GM04504 (cell line): ENCODE measurements at regions not wholly inside any gene's neighbourhood (a gene's known extent, or its start where the extent isn't known, plus 50 kb on each side); places are given as distances from the start of the nearest gene placed in this dataset.

Source experiments
- DNase-seq: peaks from one replicate; pipeline ENCODE4 v3.0.0-alpha.2; 2012; ENCODE audit warnings: low read depth

GRCh38 chr16:80418517-80419355 lies 122.1 kb upstream of the DYNLRB2 start:
- DNase-seq = no peak

DNA sequence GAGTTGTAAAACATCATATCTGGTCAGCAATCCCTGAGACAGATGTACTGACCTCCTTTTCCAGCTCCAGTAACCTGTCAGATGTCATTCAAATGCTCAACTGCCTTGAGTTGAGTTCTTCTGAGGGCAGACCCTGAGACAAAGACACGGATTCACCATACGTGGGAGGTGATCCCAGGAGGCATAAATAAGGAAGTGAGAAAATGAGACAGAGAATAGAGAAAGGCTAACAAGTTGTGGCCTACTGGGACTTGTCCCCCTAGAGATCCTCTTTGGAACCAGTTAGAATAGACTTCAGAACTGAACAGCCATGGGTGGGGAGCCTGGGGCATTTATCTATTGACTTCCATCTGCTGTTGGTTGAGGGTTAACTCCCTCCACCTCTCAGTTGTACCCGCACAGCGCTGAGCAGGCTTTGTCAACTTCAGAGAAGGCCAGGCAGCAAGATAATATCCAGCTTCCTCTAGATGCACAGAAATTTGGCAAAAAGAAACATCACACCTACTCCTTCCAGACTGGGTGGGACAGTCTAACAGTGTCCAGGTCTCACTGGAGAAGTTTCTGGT lies 123.0 kb upstream of the DYNLRB2 start:
- no peak for DNase-seq

- no peak for DNase-seq
Measured at GRCh38 chr16:80408014-80408413, 132.8 kb upstream of the DYNLRB2 start.

- DNase-seq = no peak
Measured at GRCh38 chr16:80407265-80407987, 133.4 kb upstream of the DYNLRB2 start.

- DNase-seq = no peak
Measured at GRCh38 chr16:80404847-80405246, 135.9 kb upstream of the DYNLRB2 start.

DNA sequence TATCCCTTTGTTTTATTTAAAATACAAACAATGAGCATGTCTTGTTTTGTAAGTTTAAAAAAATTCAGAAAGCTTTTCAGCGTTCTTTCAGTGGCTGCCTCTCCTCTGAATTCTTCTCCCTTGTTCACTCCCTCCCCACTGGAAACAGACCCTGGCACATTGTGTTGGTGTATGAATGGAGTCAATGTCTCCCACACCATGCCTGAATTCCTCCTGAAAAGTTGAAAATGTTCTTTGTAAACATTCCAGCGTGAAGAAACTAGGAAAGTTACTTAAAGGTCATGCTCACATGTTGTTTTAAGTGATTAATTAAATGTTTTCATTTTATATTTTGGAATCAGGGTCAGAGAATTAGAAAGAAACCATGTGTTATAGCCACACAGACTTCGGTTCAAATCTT lies 136.9 kb upstream of the DYNLRB2 start:
- no peak for DNase-seq

DNA sequence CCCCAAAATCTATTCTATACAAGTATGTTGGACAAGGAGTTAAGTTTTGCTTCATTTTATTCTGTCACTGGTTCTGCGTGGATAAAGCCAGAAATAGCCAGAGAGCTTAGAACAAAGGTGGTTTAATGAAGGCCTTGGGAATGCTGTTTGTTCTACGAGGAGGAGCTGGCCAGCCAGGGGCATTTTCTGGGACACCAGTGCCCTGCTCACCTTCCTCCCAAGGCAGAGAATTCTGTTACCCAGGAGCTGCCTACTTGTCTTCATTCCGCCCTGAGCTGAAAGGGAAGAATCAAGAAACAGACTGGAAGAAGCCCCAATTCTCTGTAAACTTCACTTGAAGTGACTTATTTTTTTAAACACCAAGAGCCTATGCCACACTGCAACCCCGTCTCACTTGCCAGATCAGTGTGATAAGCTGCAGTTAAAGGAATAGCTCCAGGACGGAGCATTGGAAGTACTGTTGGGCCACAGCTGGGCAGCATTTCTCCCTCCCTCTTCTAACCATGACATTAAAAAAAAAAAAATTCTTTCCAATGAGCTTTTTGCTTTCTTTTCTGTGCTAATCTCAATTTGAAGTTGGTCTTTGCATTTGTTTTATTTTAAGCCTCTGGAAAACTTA lies 149.8 kb upstream of the DYNLRB2 start:
- DNase-seq = no peak

DNA sequence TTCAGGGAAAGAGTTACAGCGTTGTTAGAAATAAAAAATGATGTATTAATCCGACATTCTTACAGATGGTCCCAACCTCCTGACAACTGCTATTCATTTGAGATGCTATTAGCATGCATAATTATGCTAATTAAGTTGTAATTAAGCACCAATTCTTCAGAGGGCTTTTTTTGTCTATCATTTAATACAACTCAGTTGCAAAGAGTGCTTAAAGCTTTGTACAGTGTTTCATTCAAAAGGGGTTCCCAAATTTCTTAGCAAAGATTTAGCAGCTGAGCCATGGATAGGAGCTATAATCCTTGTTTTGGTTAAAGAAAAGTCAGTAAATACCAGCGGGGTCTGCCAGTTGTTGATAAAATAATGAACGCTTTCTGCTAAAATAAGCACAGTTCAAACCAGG lies 150.7 kb upstream of the DYNLRB2 start:
- DNase-seq = no peak

DNA sequence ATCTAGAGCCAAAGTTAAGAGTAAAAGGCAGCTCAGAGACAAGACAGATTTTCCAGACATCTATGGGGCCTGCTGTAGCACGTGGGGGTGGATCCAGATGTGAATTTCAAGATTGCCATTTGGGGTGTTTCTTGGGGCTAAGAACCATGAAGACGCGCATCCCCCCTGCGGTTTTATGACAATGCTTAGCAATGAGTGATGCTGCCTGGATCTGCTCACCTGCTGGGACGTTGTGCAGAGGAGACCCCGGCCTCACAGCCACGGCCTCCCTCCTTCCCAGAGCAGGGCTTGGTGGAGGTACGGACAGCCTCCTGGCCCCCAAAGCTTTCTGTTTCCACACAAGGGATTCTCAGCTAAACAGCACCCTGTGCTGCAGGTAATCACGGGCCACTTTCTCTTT lies 151.5 kb upstream of the DYNLRB2 start:
- DNase-seq = no peak

- no peak for DNase-seq
Measured at GRCh38 chr16:80387318-80387921, 153.4 kb upstream of the DYNLRB2 start.

DNA sequence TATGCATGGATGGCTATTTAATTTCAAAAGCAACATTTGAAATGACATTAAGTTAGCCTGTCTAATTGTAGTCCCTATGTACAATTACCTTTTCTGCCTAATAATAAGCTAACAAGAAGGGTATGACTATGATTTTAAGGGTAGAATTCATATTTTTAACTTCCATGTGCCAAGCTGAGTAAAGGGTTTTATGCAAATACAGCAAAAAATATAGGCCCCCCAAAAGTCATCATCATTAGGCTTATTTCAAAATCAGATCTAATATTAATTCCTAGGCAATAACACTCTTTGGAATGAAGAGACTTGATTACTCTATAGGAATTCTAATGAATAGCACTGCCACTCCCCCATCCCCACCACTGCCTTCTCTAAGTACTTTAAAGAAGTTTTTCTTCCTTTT lies 155.9 kb upstream of the DYNLRB2 start:
- no peak for DNase-seq

GRCh38 chr16:80380514-80380913 lies 160.3 kb upstream of the DYNLRB2 start:
- DNase-seq = no peak

DNA sequence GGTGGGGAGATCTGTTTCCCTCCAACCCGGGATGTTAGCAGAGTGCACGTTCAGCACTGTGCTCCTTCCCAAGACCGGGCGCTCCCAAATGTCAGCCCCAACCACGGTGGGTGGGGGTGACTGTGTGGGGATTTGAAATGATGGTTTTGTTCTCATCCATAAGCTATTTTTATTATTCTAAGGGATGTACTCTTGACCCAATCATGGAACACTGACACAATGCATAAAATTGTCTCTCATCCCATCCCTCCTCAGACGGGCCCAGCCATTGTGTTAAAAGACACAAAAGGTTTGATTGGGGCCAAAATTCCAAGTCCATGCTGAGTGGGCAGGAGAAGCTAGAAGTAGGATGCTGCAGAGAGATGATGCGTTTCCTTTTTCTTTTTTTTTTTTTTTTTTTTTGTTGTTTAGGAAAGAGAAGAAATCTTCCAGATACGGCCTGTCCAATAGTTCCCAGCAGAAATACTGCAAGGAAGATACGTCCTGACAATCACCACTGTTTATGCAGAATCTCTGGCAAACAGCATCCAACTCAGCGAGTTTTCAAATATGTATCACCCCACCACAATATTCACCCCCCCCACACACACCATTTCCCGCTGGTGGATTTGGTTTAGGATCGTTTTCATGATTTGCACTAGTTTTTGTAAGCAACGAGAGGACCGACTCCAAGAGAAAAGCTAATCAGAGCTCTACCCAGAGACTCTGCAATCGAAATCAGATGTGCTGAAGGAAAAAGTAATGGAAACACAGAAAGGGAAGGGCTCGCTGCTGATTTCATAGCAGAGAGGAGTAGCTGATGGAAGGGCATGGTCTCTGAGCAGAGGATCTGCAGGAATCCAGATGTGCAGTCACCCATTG lies 163.5 kb upstream of the DYNLRB2 start:
- no peak for DNase-seq

GRCh38 chr16:80375973-80376372 lies 164.8 kb upstream of the DYNLRB2 start:
- no peak for DNase-seq

GRCh38 chr16:80375513-80375912 lies 165.3 kb upstream of the DYNLRB2 start:
- DNase-seq = no peak

DNA sequence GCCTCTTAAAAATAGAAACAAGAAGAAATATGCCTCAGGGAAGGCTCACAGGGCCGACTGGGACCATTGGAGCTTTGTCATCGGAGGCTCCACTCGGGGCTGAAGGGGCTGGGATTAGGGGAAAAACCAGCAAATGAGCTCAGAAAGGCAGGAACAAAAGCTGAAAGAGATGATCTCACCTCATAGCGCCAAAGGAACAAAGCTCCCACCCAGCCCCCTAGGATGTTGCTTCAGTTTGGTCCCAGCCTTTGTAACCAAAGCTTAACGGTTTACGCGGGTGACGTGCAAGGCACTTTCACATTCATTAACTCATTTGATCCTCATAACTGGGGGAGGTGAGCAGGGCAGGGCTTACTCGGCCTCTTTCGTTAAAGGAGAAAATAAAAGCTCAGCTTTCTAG lies 168.5 kb upstream of the DYNLRB2 start:
- no peak for DNase-seq

- peak; percentile 35 for DNase-seq
Measured at GRCh38 chr16:80369138-80369958, 171.4 kb upstream of the DYNLRB2 start.

DNA sequence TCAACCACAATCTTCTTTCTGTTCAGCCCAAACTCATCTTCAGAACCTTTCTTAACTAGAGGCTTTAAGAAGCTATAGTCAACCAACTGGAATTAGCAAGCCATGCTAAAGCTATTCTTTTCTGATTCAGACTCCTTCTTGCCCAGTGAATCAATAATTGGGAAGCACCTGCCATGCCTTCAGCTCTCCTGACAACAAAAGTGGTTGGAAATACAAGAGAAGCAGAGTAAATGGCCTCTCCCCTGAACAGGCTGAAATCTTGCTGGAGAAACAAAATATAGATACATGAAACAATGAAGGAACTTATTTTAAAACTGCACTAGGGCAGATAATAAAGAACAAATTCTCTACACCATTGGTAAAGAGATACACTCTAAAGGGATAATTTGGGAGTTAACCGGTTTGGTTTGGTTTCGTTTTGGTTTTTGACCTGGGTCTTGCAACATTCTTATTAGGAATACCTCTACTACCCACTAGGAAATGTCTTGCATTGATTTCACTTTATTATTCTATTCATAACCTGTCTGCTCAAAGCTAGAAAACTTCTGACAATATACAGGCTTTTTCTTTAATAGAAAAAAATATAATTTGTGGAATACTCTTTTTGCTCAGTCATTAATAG lies 173.6 kb upstream of the DYNLRB2 start:
- DNase-seq = no peak

GRCh38 chr16:80366023-80366422 lies 174.8 kb upstream of the DYNLRB2 start:
- DNase-seq = no peak

DNA sequence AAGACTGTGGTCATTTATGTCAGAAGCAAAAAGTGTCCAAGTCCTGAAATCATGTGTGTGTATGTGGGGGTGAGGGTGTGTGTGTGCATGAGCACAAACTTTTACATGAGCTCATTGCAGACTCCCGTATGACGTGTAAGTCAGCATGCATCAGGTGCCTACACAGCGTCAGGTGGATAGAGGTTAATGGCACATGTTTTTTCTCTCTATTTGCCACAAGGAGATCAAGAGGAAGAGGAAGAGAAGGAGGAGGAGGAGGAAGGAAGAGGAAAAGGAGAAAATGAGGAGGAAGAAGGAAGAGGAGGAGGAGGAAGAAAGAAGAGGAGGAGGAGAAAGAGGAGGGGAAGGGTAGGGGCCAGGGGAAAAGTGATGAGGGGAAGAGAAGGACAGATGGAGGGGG lies 178.0 kb upstream of the DYNLRB2 start:
- no peak for DNase-seq
